ENCODE measurements at regions not wholly inside any gene's neighbourhood (a gene's known extent, or its start where the extent isn't known, plus 50 kb on each side); places are given as distances from the start of the nearest gene placed in this dataset.
"Not testable (repeated sequence)": the region's sequence is repeated elsewhere in the genome, so short reads cannot be mapped to it uniquely, and the experiment has no call there.

DNA sequence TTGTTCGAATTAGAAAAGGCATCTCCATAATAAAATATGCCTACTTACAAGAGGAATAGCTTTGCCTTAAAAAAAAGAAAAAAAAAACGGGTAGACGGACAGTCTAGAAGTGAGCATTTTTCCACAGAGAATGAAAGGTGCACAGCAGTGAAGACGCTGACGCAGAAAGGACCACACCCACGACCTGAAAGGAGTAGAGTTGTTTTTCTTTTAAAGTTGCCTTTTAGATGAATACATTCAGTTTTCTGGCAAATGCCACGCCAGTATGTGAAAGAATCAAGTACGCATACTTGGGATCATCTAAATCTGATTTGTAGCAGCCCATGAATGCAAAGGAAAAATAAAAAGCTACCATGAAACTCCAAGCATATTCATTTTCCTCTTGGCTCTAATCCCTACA, 809.2 kb upstream of the SOX11 start:
- no peak for ATAC-seq

DNA sequence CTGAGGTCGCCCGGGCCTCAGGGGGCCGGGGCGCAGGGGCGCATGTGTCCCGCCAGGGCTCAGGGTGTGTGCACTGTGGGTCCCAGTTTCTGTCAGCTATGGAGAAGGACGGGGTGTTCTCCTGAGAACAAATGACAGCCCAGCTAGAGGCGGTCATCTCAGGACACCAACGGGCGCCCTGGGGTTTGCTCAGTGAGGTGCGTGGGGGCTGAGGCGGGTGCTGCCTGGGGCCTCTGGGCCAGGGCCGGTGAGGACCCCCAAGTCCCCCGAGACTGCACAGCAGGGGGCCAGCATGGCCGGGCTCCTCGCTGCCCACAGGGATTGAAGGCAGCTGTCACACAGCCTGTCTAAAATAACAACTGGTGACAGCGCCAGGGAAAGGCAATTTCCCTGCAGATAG, 808.8 kb upstream of the SOX11 start:
- ATAC-seq, result no peak

DNA sequence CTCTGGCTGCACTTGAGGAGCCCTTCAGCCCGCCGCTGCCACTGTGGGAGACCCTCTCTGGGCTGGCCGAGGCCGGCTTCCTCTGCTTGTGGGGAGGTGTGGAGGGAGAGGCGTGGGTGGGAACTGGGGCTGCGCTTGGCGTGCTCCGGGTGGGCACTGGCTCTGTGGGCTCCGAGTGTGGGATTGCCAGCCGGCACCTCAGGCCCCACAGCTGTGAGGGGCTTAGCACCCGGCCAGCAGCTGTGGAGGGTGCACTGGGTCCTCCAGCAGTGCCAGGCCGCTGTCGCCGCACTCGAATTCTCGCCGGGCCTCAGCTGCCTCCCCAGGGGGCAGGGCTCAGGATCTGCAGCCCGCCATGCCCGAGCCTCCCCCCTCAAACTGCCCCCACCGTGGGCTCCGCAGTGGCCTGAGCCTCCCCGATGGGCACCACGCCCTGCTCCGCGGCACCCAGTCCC, 808.0 kb upstream of the SOX11 start:
- ATAC-seq, result peak in 1 of 2 donors; percentile 6

DNA sequence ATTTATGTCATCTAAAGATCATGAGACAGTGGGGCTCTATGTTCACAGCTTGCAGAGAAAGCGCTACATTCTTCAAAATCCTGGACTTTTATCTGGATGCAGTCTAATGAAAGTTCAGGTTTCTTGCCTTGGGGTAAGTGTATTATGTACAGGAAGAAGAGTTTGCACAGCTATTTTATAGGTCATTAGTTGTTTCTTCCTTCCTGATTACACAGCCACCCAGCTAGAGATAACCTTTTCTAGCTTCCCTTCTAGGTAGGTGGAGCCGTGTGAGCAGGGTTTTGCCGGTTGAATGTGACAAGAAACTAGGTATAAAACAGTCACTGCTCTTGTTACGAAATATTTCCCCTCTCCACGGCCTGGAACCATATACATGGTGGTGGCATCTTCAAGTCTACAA, 800.8 kb upstream of the SOX11 start:
- ATAC-seq, result no peak

DNA sequence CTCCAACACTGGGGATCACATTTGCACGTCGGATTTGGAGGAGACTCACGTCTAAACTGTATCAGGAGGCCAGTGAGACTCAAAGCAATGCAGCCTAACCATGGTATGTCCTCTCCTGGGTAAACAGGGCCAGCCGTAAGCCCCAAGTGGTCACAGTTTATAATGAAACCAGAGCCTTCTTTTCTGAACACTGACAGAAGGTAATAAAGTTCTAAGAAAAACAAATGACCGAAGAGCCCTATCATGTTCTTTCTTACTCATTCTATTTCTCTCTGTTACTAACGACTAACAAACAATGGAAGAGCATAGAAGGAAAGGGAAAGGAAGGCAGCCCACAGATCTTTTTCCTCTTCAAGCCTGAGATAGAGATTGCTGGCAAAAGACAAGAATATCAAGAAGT, 796.8 kb upstream of the SOX11 start:
- no peak for ATAC-seq

DNA sequence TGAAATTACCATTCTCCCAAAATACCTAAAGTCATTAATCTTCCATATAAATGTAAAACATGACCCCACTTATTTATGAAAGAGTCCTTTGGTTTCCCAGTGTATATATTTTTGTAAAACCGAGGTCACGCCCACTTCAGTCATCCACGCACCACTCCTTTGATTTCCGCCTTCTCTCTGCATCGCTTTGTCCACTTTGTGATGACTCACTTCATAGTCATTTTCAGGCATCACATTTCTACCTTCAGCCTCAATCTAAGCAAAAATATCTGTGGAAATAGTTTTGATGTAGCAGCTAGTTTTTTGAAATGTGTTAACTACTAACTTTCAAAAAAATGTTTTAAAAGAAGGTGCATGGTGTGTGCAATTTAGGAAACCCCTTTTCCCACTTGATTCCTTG, 793.5 kb upstream of the SOX11 start:
- ATAC-seq, result no peak

DNA sequence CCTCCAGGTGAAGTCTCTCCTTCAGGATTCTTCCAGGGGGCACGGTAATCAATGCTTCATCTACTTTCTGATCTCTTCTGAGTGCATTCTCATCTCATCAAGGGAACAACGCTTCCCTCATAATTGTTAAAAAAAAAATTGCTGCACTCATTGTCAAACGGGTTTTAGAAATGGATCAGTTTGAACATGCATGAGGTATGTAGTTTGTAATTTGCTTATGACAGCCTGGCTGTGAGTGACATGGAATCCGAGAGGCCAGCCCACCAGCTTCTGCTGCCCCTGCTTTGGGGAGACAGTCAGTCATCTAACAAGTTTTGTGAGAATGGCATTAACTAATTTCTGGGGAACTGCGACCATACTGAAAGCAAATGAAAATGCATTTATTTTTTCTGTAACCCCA, 791.9 kb upstream of the SOX11 start:
- ATAC-seq, result no peak

DNA sequence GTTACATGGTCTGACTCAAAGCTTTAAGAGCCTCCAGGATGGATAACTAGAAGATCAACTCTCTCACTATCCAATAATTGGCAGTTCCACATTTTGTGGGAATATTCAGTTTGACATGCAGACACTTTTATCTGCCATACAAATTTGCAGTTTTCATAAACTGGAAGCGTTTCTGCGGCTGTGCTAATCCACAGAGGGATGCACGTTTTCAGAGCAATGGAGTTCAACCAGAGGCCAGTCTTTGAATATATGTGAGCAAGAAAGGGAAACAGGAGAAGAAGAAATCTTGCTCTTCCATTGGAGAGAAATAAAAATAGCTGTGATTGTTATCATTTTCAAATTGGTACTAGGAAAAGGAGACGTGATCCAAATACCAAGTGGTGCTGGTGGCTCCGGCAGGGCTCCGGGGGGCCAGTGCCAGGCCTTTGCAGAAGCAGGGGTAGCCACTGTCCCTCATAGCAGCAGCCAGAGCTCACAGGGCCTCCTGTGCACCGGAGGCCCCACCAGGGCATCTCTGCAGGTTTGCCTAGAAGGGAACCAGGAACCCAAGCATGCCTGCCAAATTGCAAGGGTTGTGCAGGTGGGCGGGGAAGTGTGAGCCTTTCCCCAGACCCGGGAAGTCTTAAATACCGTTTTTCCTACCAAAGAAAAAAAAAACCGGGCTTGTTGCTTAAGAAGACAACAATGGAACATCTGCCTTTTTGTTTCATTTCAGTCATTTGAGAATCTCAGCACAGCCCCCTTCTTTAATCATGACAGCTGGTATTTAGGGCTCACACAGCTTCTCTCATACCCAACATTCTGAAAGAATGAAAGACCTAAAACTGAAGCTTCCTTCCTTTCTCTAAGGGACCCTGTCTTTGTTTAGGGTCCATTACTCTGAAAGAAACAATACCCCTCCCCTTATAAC, 791.1 kb upstream of the SOX11 start:
- no peak for ATAC-seq

DNA sequence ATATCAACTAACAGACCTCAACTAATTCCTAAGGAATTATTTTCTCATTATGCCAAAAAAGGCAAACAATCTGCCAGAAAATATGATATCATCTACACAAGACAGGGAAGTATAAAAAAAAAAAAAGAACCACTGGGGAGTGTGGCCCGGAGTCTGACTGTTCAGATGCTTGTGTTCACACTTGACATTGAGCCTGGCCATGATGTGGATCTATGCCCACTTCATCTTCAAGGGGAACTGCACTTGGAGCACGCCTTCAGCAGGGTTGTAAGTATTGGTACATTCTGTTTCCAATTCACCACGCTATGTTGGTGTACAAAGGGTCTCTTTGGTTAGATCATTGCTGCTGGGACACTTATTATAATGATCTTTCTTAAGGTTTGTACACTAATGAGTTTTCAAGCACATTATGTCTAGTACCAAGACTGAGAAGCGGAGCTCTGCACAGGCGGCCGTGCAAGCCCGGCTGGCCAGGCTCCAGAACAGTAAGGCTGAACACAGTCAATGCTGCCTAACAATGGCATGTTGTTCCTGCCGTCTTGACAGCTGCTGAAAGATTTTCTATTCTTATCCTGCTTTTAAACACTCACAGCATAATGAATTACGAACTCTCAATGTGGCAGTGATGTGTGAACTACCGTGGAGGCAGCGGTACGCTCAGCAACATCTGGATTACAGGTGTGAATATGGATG, 788.4 kb upstream of the SOX11 start:
- ATAC-seq, result no peak

DNA sequence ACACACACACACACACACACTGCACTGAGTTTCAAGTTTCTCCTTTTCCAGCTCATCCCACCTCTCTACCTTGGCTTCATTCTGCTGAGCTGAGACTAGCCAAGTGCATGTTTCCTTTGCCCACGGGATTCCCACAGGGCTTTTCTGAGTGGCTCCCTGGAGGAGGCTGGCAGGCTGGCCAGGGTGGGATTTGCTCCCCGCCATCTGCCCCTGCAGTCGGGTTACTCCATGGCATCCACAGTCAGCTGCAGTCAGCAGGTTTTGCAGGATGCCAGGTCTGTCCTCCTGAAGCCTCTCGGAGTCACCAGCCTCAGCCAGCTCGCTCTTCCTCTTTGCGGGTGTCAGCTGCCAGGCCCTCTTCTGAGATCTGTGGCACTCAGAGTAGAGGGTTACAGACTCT, 783.7 kb upstream of the SOX11 start:
- ATAC-seq, result no peak

DNA sequence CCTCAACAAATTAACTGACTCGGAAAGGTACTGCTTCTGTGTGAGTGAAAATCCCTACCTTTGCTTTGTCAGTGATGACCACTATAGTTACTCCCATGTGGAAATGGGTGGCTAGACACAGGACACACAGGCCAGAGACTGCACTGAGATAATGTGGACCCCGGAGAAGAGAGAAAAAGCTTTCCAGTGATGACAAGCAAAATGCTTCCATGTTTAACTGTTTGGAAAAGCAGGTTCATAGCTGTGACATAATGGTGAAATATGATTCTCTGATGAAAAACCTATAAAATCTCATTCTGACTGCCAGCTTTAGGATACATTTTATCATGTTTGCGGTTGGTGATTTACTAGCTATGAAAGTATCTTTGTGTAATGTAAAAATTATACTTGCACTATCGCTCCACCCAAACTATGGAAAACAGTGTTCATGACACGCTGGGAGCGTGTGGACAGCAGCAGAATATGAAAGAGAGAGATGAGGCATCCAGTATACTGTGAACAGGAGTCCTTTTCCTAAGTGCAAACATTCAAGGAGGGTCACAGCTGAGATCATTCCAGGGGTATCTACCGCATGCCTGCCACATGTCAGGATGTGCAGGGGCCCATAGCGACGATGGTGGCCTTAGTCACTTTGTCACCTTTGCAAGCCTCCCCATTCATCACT, 782.7 kb upstream of the SOX11 start:
- ATAC-seq, result no peak

DNA sequence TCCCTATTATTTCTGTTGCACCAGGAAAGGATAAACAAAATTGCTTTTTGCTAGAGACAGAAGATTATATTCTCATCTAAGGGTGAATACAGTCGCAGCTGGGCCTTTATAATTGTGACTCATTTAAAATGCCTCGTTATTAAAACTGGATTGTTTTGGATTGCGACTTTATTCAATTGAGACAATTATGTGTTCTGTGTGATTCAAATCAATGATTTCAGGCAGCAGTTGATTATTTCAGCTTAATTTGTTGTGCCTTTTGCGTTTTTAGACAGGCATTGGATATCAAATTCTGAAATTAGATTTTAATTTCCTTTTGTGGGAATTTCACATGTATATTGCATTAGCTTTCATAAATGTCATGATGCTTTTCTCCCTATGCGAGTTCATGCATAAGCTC, 778.1 kb upstream of the SOX11 start:
- no peak for ATAC-seq

DNA sequence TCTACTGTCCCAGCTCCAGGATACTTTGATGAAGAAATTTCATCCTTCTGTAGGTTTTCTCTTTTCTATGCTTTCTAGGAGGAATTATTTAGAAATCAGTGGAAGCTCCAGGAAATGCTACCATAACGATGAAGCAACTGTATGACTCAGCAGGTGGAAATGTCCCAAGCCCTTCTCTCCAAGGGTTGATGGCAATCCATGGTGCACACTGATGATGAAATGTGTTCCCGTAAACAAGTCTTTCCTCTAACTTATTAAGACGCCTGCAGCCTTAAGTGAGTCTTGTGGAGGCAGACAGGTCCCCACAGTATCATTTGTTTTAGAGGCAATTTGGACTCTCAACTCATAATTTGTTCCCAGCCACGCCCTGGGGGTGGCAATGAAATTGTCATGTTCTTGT, 777.6 kb upstream of the SOX11 start:
- ATAC-seq, result no peak

DNA sequence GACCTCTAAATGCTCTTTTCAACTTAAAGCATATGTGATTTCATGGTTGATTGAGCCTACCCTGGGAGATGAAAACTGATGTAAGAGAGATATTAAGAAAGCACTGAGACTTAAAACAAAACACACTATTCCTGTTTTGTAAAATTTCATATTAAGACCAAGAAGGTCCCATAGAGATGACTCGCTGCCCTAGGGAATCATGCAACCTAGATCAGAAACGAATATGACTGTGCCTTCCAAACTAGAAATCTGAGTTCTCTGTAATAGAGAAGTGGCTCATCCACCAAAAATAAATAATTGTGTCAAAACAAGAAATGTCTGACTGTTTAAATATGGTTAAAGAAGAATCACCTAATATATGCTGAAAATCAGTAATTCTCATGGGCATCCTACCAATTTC, 776.8 kb upstream of the SOX11 start:
- no peak for ATAC-seq

DNA sequence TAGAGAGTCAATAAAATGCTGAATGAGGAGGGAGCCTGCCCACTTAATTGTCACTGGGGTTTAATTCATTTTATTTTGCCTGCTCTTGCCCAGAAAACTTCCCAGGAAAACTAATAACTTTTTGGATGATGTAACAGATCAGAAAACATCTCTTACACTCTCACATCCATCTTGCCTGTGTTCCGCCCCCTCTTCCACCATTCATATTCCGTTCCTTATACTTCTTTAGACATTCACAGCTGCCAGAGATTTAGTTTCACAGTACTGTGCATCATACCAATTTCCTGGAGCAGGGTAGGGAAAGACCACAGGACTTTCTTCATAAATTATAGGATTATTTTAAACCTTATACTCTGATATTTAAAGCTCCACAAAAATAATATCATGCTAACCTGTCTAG, 776.1 kb upstream of the SOX11 start:
- no peak for ATAC-seq

DNA sequence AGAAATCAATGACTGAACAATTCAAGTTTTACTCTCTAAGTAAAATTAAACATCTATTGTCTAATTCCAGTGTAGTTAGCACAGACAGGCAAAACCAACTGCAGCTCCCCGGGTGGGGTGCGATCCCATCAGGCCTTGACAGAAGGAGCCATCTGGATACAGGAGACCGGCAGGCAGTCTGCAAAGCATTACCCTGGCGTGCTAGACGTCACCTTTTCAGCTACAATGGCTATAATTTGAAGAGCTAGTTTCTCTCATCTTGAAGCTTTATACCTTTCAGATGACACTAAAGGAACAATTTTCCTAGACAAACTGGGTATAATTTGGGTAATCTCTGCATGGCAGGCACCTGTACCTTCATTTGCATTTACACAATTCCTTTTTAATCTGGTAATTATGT, 761.5 kb upstream of the SOX11 start:
- no peak for ATAC-seq

DNA sequence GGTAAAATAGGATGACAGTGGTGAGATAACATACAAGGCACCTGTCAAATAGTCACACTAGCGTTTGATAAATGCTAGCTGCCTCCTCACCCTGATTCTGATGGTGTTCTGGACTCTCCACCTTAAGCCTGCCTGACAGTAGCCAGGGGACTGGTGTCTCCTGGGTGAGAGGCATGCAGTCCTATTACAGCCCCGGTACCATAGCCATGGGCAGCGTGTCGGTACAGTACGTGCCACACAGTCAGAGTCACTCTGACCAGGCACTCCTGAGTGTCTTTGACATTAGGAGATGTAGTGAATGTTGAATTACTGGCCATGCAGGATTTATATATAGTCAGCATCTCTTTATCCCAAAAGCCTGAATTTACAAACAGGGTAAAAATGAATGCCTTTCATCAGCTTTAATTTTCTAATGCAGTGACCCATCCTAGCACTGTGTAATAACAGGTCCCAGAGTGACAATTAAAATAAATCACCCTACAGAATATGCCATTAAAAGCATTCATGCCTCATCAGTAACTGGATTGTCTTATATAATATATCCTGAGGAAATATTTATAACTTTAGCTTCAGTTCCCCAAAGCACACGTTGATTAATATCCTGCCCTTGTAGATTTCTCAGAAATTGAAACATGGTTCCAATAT, 760.3 kb upstream of the SOX11 start:
- ATAC-seq, result no peak

DNA sequence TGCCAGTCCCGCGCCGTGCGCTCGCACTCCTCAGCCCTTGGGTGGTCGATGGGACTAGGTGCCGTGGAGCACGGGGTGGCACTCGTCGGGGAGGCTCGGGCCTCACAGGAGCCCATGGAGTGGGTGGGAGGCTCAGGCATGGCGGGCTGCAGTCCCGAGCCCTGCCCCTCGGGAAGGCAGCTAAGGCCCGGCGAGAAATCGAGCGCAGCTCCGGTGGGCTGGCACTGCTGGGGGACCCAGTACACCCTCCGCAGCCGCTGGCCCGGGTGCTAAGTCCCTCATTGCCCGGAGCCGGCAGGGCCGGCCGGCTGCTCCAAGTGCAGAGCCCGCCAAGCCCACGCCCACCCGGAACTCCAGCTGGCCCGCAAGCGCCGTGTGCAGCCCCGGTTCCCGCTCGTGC, 756.9 kb upstream of the SOX11 start:
- not testable (repeated sequence) for ATAC-seq

DNA sequence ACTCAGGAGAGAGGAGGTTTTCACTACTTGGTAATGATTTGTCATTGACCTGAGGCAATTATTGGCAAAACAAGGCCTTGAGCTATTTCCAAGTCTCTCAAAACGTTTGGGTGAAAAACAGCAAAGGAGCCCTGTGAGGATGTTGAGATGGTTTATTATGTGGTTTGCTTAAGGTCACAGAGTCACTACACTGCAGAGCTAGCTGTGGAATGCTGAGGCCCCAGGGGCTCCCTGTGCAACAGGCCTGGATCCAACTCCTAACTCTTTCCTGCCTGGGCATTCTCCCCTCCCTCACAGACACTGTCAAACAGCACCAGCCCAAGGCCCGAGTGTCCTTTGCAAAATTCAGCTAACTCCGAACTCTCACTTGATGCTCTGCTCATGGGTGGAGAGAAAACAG, 754.6 kb upstream of the SOX11 start:
- no peak for ATAC-seq

DNA sequence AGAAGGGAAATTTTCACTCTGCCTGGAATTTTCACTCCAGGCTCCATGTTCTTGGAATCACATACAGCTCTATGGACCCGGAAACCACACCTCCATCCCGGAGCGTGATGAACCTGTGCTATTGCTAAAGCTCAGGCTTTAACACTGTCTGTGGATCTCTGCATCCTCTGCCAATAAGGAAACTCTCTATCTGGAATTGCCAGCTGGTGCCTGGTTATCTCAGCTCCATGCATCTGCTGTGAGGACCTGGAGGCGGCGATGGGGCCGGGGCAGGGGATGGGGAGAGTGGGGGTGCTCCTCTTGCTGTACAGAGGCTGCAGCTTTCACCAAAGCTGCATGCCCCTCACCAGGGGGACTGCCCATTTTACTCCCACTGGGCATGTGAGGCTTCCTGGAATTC, 754.0 kb upstream of the SOX11 start:
- no peak for ATAC-seq

DNA sequence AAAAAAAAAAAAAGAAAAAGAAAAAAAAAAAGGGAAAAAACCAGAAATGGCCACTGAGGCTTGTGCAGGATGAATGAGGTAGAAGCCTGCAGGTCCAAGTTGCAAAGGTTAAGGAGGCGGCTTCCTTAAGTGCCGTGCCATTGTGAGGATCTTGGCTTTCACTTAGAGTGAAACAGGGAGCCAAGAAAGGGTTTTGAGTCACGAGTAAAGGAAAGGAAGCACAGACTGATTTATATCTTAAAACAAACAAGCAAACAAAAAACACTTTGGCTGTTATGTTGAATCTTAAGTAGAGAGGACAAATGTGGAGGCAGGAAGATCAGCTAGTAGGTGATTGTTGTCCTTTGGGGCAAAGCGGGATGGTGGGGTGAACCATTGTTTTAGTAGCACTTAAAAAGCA, 749.7 kb upstream of the SOX11 start:
- no peak for ATAC-seq

DNA sequence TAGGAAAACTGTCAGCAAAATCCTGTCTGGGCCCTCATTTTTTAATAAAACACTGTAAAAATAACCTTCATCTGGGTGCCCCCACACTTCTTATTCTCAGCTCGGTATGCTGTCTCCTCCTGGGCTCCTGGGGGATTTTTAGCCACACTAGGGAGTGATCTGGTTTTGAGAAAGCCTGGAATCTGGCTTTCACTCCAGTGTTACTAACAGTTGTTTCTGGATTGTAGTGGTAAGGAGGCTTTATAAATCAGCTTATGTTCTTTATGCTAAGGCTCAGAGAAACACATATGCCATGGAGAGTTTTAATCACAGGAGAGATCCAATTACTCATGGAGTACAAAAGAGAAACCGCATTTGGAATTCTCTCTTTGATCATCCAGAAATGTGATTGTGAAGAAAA, 744.3 kb upstream of the SOX11 start:
- no peak for ATAC-seq

DNA sequence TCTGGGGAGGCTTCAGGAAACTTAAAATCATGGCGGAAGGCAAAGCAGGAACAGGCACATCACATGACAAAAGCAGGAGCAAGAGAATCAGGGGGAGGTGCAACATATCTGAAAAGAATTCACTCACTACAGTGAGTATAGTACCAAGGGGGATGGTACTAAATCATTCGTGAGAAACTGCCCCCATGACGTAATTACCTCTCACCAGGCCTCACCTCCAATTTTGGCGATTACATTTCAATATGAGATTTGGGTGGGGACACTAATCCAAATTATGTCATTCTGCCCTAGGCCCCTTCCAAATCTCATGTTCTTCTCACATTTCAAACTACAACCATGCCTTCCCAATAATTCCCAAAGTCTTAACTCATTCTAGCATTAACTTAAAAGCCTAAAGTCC, 740.8 kb upstream of the SOX11 start:
- no peak for ATAC-seq

All from activated CD4-positive, CD25-positive, alpha-beta regulatory T cell treated with anti-CD3 and anti-CD28 coated beads, Interleukin-2, amount 50 U/mL, for 24 hours (primary cell).